ENCODE measurements at regions not wholly inside any gene's neighbourhood (a gene's known extent, or its start where the extent isn't known, plus 50 kb on each side); places are given as distances from the start of the nearest gene placed in this dataset.
A peak's percentile ranks its signal among the peaks of the same experiment; 100 is the strongest.

GRCh38 chr16:51473091-51473490, 322.0 kb upstream of the SALL1 start:
- Histone ChIP-seq H3K9me3 (ENCODE audit: severe bottlenecking) (no peaks in the 10 kb centered on the region), H3K4me3 (ENCODE audit: low read depth, low read length) (no peak overlapping the region), H3K27me3 (ENCODE audit: insufficient read depth, low read depth, severe bottlenecking) (no peaks in the 10 kb centered on the region), H3K36me3 (no peaks in the 10 kb centered on the region), H3K27ac (no peak overlapping the region)
- DNase-seq, result no peak
- no peak for TF ChIP-seq CTCF (IDR thresholded peaks at IDR 0.05; ENCODE audit: low read depth, low read length)

- no peaks in the 10 kb centered on the region for H3K36me3 ChIP-seq
- DNase-seq, result no peak
- TF ChIP-seq CTCF (IDR thresholded peaks at IDR 0.05; ENCODE audit: low read depth, low read length), result no peak
Observed at GRCh38 chr16:51470492-51470891, 319.4 kb upstream of the SALL1 start.

GRCh38 chr16:51464996-51465395, 313.9 kb upstream of the SALL1 start:
- Histone ChIP-seq H3K36me3 (no peaks in the 10 kb centered on the region), H3K4me3 (ENCODE audit: low read depth, low read length) (no peak overlapping the region), H3K27me3 (ENCODE audit: insufficient read depth, low read depth, severe bottlenecking) (no peaks in the 10 kb centered on the region), H3K27ac (peak overlapping the region; percentile 81), H3K9me3 (ENCODE audit: severe bottlenecking) (no peaks in the 10 kb centered on the region)
- no peak for TF ChIP-seq CTCF (IDR thresholded peaks at IDR 0.05; ENCODE audit: low read depth, low read length)
- DNase-seq, result peak; percentile 52

More at GRCh38 chr16:51470492-51470891, 319.4 kb upstream of the SALL1 start:
- no peaks in the 10 kb centered on the region for H3K27me3 ChIP-seq (ENCODE audit: insufficient read depth, low read depth, severe bottlenecking)
- H3K27ac ChIP-seq, result no peak overlapping the region
- no peaks in the 10 kb centered on the region for H3K9me3 ChIP-seq (ENCODE audit: severe bottlenecking)
- H3K4me3 ChIP-seq (ENCODE audit: low read depth, low read length), result no peak overlapping the region

- peak; percentile 25; the same call in 1 of the 2 replicates for TF ChIP-seq CTCF (IDR thresholded peaks at IDR 0.05; ENCODE audit: low read depth, low read length)
- Histone ChIP-seq H3K27ac (no peak overlapping the region), H3K4me3 (ENCODE audit: low read depth, low read length) (no peak overlapping the region), H3K9me3 (ENCODE audit: severe bottlenecking) (no peaks in the 10 kb centered on the region), H3K36me3 (no peaks in the 10 kb centered on the region), H3K27me3 (ENCODE audit: insufficient read depth, low read depth, severe bottlenecking) (no peaks in the 10 kb centered on the region)
- no peak for DNase-seq
Observed at GRCh38 chr16:51461255-51461654, 310.2 kb upstream of the SALL1 start.

- Histone ChIP-seq H3K27me3 (ENCODE audit: insufficient read depth, low read depth, severe bottlenecking) (no peaks in the 10 kb centered on the region), H3K36me3 (no peaks in the 10 kb centered on the region), H3K4me3 (ENCODE audit: low read depth, low read length) (no peak overlapping the region), H3K9me3 (ENCODE audit: severe bottlenecking) (no peaks in the 10 kb centered on the region), H3K27ac (no peak overlapping the region)
- no peak for TF ChIP-seq CTCF (IDR thresholded peaks at IDR 0.05; ENCODE audit: low read depth, low read length)
- no peak for DNase-seq
Observed at GRCh38 chr16:51458356-51459140, 307.5 kb upstream of the SALL1 start.

GRCh38 chr16:51457775-51458174, 306.7 kb upstream of the SALL1 start:
- Histone ChIP-seq H3K27me3 (ENCODE audit: insufficient read depth, low read depth, severe bottlenecking) (no peaks in the 10 kb centered on the region), H3K4me3 (ENCODE audit: low read depth, low read length) (no peak overlapping the region), H3K9me3 (ENCODE audit: severe bottlenecking) (no peaks in the 10 kb centered on the region), H3K27ac (no peak overlapping the region), H3K36me3 (no peaks in the 10 kb centered on the region)
- no peak for TF ChIP-seq CTCF (IDR thresholded peaks at IDR 0.05; ENCODE audit: low read depth, low read length)
- no peak for DNase-seq
